ENCODE measurements at regions not wholly inside any gene's neighbourhood (a gene's known extent, or its start where the extent isn't known, plus 50 kb on each side); places are given as distances from the start of the nearest gene placed in this dataset.

DNA sequence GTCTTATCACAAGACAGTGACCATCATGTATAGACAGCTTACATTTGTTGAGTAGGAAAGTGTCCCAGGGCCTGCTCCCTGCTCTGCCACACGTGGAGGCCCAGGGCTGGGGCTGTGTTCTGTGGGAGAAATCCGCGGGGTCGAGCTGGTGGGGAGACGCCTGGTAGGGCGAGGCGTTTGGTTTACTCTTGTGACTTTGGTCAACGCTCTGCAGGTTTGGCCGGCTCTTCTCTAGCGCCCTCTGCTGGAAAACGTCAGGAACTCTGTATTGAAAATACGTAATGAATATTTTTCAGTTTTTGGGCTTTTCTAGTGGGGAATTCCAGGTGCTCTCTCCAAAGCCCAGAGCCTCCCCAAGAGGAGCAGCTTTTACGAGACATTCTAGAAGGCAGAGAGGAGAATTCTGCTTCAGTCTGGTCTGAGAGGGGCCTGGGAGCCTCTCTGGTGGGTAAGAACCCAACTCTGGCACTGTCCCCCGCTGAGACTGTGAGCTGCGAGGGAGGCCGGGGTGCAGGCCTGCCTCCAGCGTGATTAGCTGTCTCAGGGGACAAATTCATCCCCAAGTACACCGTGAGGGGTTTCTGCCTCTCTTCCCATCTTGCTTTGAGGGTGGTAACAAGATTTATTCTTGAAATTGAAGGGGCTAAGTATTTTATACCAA, 112.6 kb upstream of the RALGAPA2 start:
- H3K4me3 ChIP-seq (ENCODE audit: low read depth, low read length): no peak overlapping the region
- no peaks in the 10 kb centered on the region for H3K27me3 ChIP-seq (replicated peaks)
- in situ Hi-C loops (cut with HindIII; ENCODE audit: low pct_ligation_motif_present, low sequenced_read_pairs): no loop called here
- TF ChIP-seq, protein P1, sequence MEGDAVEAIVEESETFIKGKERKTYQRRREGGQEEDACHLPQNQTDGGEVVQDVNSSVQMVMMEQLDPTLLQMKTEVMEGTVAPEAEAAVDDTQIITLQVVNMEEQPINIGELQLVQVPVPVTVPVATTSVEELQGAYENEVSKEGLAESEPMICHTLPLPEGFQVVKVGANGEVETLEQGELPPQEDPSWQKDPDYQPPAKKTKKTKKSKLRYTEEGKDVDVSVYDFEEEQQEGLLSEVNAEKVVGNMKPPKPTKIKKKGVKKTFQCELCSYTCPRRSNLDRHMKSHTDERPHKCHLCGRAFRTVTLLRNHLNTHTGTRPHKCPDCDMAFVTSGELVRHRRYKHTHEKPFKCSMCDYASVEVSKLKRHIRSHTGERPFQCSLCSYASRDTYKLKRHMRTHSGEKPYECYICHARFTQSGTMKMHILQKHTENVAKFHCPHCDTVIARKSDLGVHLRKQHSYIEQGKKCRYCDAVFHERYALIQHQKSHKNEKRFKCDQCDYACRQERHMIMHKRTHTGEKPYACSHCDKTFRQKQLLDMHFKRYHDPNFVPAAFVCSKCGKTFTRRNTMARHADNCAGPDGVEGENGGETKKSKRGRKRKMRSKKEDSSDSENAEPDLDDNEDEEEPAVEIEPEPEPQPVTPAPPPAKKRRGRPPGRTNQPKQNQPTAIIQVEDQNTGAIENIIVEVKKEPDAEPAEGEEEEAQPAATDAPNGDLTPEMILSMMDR (IDR thresholded peaks at IDR 0.05; ENCODE audit: low read depth, low read length, missing control alignments): peak; percentile 71
- peak; percentile 11 for DNase-seq
- H3K27ac ChIP-seq: no peak overlapping the region
- no peaks in the 10 kb centered on the region for H3K36me3 ChIP-seq (replicated peaks)

DNA sequence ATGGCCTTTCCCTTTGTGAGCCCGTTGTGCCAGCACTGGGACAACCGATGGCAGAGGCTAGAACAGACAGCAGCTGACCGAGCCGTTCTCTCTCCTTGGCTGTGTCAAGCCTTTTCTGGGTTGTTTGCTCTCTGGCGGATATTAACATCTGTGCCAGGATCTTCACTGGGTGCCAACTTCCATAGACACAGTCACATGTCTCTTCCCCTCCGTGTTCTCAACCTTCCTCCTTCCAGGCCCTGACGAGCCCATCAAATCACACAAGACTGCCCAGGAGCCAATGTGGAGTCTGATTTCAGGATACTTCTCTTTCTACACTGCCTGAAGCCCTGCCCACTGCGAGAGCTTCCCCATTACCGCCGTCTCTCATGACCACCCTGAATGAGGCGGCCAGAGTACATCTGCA, 111.0 kb upstream of the RALGAPA2 start:
- DNase-seq: no peak
- Histone ChIP-seq H3K4me3 (ENCODE audit: low read depth, low read length) (no peak overlapping the region), H3K36me3 (replicated peaks) (no peaks in the 10 kb centered on the region), H3K27ac (no peak overlapping the region), H3K27me3 (replicated peaks) (no peaks in the 10 kb centered on the region)
- TF ChIP-seq, protein P1 (IDR thresholded peaks at IDR 0.05; ENCODE audit: low read depth, low read length, missing control alignments): no peak
- in situ Hi-C loops (cut with HindIII; ENCODE audit: low pct_ligation_motif_present, low sequenced_read_pairs): no loop called here

DNA sequence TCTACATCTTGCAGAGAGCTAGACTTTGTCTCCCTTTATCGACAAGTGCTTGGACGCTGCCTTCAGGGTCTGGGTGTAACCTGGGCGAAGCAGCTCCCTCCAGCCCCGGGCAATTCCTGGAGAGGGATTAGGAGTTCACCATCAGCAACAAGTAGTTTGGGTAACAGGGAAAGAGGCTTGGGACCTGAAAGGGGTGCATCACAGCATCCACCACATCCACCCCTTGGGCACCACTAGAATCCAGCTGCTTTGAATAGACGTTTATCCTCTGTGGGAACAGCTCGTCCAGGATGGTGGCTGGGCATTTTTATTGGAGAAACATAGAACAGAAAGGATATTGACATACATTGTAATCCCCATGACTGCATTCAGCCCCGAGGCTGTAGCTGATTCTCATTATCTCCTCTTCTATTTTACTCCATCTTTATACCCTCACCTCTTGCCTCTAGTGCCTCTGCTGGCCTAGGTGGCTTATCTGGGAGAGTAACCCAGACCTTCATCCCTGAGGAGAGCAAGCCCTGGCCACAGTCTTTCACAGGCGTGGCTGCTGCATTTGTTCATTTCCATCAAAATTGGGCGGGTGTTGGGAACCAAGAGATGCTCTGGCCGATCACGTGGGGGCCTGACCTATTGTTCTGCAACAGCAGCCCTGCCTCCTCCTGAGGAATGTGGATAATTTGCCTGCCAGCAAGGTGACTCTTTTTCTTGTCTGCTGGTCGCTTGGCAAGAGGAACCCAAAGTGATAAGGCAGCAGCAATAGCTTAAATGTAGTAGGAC, 109.2 kb upstream of the RALGAPA2 start:
- DNase-seq: no peak
- no peaks in the 10 kb centered on the region for H3K36me3 ChIP-seq (replicated peaks)
- H3K4me3 ChIP-seq (ENCODE audit: low read depth, low read length): no peak overlapping the region
- H3K27me3 ChIP-seq (replicated peaks): no peaks in the 10 kb centered on the region
- TF ChIP-seq, protein P1 (IDR thresholded peaks at IDR 0.05; ENCODE audit: low read depth, low read length, missing control alignments): no peak
- in situ Hi-C loops (cut with HindIII; ENCODE audit: low pct_ligation_motif_present, low sequenced_read_pairs): no loop called here
- no peak overlapping the region for H3K27ac ChIP-seq

DNA sequence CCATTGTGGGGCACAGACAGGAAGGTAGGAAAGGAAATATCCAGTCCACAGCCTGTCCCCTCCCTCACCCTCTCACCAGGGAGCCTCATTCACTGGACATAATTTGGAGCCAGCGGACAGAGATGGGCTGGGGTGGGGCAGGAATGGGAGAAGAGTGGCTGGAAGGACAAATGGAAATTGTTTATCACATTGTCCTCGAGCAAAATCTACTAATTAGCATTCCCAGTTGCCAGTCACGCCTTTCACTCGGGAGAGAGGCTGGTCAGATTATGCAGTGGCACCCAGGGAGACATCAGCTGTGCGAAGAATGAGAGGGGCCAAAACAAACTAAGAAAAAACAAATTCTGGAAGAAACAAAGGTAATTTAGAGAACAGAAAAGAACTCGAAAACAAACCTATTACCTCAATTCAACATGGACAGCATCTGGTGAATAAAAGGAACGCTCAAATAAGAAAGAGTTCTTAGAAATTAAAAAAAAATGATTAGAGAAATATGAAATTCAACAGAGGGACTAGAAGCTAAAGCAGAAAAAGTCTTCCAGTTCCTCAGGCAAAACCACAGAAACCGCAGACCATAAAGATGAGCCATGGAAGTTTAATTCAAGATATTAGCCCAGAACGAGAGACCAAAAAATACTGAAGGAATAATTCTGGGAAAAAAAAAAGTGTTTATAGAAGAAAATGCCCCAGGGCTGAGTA, 108.5 kb upstream of the RALGAPA2 start:
- DNase-seq: no peak
- in situ Hi-C loops (cut with HindIII; ENCODE audit: low pct_ligation_motif_present, low sequenced_read_pairs): no loop called here
- H3K27ac ChIP-seq: no peak overlapping the region
- no peaks in the 10 kb centered on the region for H3K36me3 ChIP-seq (replicated peaks)
- TF ChIP-seq, protein P1 (IDR thresholded peaks at IDR 0.05; ENCODE audit: low read depth, low read length, missing control alignments): no peak
- no peak overlapping the region for H3K4me3 ChIP-seq (ENCODE audit: low read depth, low read length)
- H3K27me3 ChIP-seq (replicated peaks): no peaks in the 10 kb centered on the region

DNA sequence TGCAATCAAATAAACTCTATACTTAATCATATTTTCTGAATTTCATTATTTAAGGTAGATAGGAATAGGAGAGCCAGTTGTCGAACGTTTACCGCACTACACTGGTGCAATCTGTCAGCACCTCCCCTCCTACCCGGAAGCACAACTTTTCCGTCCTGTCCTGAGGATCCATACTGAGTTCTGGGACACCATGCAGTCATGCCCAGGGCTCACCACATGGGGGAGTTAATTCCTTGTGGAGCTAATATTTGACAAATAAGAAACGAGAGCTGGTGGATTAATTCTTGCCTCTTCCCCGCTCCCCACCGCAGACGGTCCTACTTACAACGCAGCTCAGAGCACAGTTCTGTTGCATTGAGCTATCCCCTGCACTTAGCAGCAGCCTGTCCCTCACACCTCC, 107.7 kb upstream of the RALGAPA2 start:
- H3K27ac ChIP-seq: no peak overlapping the region
- H3K4me3 ChIP-seq (ENCODE audit: low read depth, low read length): no peak overlapping the region
- in situ Hi-C loops (cut with HindIII; ENCODE audit: low pct_ligation_motif_present, low sequenced_read_pairs): no loop called here
- no peaks in the 10 kb centered on the region for H3K27me3 ChIP-seq (replicated peaks)
- no peak for DNase-seq
- H3K36me3 ChIP-seq (replicated peaks): no peaks in the 10 kb centered on the region
- TF ChIP-seq, protein P1 (IDR thresholded peaks at IDR 0.05; ENCODE audit: low read depth, low read length, missing control alignments): peak; percentile 29

Data from brain microvascular endothelial cell (primary cell).